AG08396 (cell line): ENCODE measurements at regions not wholly inside any gene's neighbourhood (a gene's known extent, or its start where the extent isn't known, plus 50 kb on each side); places are given as distances from the start of the nearest gene placed in this dataset.
"Not testable (repeated sequence)": the region's sequence is repeated elsewhere in the genome, so short reads cannot be mapped to it uniquely, and the experiment has no call there.

Experiments
- DNase-seq: peaks from one replicate; pipeline ENCODE4 v3.0.0; 2012; ENCODE audit warnings: low spot score, mixed read lengths

GRCh38 chr10:120204877-120205276, 252.2 kb upstream of the PLPP4 start:
- DNase-seq: no peak

- DNase-seq: no peak
Measured at GRCh38 chr10:120205368-120206018, 251.5 kb upstream of the PLPP4 start.

GRCh38 chr10:120208488-120208887, 248.5 kb upstream of the PLPP4 start:
- DNase-seq: no peak

GRCh38 chr10:120209124-120209762, 247.8 kb upstream of the PLPP4 start:
- DNase-seq: no peak

- DNase-seq: no peak
Measured at GRCh38 chr10:120212275-120212674, 244.8 kb upstream of the PLPP4 start.

GRCh38 chr10:120213283-120213682, 243.7 kb upstream of the PLPP4 start:
- DNase-seq: not testable (repeated sequence)

- DNase-seq: no peak
Measured at GRCh38 chr10:120217736-120218135, 239.3 kb upstream of the PLPP4 start.

GRCh38 chr10:120221873-120222485, 235.0 kb upstream of the PLPP4 start:
- peak; percentile 70 for DNase-seq

- no peak for DNase-seq
Measured at GRCh38 chr10:120229641-120230040, 227.4 kb upstream of the PLPP4 start.

GRCh38 chr10:120239695-120240094, 217.3 kb upstream of the PLPP4 start:
- DNase-seq: not testable (repeated sequence)

GRCh38 chr10:120251821-120252442, 205.1 kb upstream of the PLPP4 start:
- no peak for DNase-seq

- DNase-seq: no peak
Measured at GRCh38 chr10:120253131-120253530, 203.9 kb upstream of the PLPP4 start.

GRCh38 chr10:120260456-120260855, 196.6 kb upstream of the PLPP4 start:
- no peak for DNase-seq

- no peak for DNase-seq
Measured at GRCh38 chr10:120262857-120263547, 194.0 kb upstream of the PLPP4 start.

- no peak for DNase-seq
Measured at GRCh38 chr10:120266022-120266421, 191.0 kb upstream of the PLPP4 start.

GRCh38 chr10:120270906-120271305, 186.1 kb upstream of the PLPP4 start:
- DNase-seq: no peak

GRCh38 chr10:120271696-120272095, 185.3 kb upstream of the PLPP4 start:
- no peak for DNase-seq

- no peak for DNase-seq
Measured at GRCh38 chr10:120272350-120272749, 184.7 kb upstream of the PLPP4 start.

GRCh38 chr10:120278069-120278468, 179.0 kb upstream of the PLPP4 start:
- no peak for DNase-seq

- DNase-seq: no peak
Measured at GRCh38 chr10:120279196-120279595, 177.8 kb upstream of the PLPP4 start.

GRCh38 chr10:120282421-120282820, 174.6 kb upstream of the PLPP4 start:
- no peak for DNase-seq

GRCh38 chr10:120282846-120283492, 174.1 kb upstream of the PLPP4 start:
- no peak for DNase-seq
